H1 (cell line): ENCODE measurements at regions not wholly inside any gene's neighbourhood (a gene's known extent, or its start where the extent isn't known, plus 50 kb on each side); places are given as distances from the start of the nearest gene placed in this dataset.

ENCODE experiments used
- CTCF ChIP-seq, 3 experiments: IDR thresholded peaks; 1 replicate in 2 of 3; 2 replicates in 1 of 3; pipeline versions ENCODE4 v1.5.1 to v1.6.1; 2011; ENCODE audit warnings: low read length in 3 of 3, mild to moderate bottlenecking in 3 of 3, inconsistent platforms in 2 of 3, low read depth in 1 of 3, moderate library complexity in 1 of 3; ENCODE audit not compliant: insufficient read depth in 1 of 3; ENCODE audit errors: control extremely low read depth in 1 of 3
- POLR2A ChIP-seq, 2 experiments: IDR thresholded peaks; 1 replicate in 1 of 2; 2 replicates in 1 of 2; pipeline ENCODE4 v1.6.1; 2011; ENCODE audit warnings: low read depth in 2 of 2, low read length in 2 of 2, mild to moderate bottlenecking in 2 of 2; ENCODE audit errors: control extremely low read depth in 1 of 2

DNA sequence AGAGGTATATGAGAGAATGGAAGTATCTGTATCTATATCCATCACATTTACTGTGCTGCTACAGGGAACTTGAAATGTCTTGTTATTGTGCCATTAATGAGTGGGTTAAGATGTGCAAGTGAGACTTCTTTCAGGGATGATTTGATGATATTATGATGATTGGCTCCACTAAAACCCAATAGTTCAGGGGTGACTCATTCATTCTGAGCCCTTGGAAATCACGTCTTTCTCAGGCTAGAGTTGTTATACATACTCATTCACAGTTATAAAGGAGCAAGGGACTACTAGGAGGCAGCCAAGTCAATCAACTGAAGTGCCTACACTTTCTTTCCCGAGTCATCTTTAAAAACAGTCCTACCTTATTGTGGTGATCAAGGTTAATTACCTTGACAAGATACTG is 1109.8 kb upstream of the B3GALT2 start:
- TF ChIP-seq POLR2A (IDR thresholded peaks at IDR 0.05; ENCODE audit: control extremely low read depth in 1 of 2, low read depth in 2 of 2, low read length in 2 of 2) (no peak), CTCF (IDR thresholded peaks at IDR 0.05; ENCODE audit: control extremely low read depth in 1 of 3, insufficient read depth in 1 of 3, low read depth in 1 of 3, low read length in 3 of 3) (no peak)
